DMS 273 (cell line): ENCODE measurements at regions not wholly inside any gene's neighbourhood (a gene's known extent, or its start where the extent isn't known, plus 50 kb on each side); places are given as distances from the start of the nearest gene placed in this dataset.
A peak's percentile ranks its signal among the peaks of the same experiment; 100 is the strongest.
"Not testable (repeated sequence)": the region's sequence is repeated elsewhere in the genome, so short reads cannot be mapped to it uniquely, and the experiment has no call there.

Source experiments
- DNase-seq: peaks from one replicate; lab custom pipeline; 2025; ENCODE audit not compliant: unreplicated experiment; lab: John Stamatoyannopoulos, UW

DNA sequence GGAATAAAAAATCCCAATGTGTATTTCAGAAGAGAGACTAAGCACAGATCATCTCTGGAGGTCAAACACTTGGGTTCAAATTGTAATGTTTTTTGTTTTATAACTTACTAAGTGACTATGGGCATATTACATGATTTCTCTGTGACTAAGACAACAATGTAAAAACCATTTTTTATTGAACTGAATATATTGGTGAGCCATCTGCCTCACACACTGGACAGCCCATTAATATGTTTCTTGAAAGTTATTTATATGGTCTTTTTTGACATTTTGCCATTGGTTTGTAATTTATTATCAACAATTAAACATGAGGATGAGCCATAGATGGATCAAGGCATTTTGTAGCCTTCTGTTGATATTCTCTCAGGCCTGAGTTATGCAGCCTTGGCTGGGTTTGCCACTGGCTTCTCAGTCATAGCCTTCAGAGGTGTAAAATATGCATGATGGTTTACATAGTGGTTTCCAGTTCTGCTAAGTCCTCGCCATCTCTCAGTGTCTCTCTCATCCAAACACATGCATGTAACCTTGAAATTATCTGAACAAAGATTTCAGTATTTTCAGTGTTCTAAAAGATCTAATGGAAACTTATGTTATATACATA is 997.2 kb downstream of the DIPK2A start:
- no peak for DNase-seq

DNA sequence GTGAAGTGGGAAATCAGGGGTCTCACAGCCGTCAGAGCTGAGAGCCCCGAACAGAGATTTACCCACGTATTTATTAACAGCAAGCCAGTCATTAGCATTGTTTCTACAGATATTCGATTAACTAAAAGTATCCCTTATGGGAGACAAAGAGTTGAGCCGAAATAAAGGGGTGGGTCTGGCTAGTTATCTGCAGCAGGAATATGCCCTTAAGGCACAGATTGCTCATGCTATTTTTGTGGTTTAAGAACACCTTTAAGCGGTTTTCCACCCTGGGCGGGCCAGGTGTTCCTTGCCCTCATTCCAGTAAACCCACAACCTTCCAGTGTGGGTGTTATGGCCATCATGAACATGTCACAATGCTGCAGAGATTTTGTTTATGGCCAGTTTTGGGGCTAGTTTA is 1012.9 kb downstream of the DIPK2A start:
- DNase-seq = not testable (repeated sequence)

DNA sequence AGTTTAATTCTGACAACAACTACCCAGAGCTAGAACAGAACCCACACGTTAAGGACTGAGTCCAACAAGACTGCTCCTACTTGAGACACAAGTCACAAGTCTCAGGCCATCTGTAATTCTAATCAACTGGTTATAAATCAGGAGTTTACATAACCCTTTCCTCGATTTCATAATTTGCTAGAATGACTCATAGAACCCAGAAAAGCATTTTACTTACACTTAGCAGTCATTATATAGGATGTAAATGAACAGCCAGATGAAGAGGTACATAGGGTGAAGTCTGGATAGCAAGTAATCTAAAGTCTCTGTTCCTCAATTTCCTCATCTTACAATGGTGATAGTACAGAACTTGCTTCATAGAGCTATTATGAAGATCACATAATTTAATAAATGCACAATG is 1018.2 kb downstream of the DIPK2A start:
- no peak for DNase-seq

DNA sequence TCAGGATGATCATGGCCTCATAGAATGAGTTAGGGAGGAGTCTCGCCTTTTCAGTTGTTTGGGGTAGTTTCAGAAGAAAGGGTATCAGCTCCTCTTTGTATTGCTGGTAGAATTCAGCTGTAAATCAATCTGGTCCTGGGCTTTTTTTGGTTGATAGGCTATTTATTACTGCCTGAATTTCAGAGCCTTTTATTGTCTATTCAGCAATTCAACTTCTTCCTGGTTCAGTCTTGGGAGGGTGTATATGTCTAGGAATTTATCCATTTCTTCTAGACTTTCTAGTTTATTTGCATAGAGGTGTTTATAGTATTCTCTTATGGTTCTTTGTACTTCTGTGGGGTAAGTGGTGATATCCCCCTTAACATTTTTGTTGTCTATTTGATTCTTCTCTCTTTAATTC is 1024.2 kb downstream of the DIPK2A start:
- DNase-seq = no peak

DNA sequence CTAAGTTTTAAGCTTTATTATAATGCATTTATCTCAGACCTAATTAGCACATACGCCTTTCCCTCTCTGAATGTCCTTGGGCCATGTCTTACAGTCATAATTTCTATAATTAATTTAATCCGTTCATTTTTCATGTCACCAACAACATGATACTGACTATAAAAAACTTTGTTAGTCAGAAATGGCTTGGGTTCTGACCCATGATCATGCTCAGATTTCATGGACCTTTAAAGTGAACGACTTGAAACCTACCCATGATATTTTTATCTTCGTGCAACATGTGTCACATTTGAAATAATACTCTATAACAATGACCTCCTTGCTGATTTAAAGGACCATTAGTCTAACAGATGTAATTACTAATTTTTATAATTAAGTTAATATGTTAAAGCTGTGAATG is 1033.8 kb downstream of the DIPK2A start:
- no peak for DNase-seq

DNA sequence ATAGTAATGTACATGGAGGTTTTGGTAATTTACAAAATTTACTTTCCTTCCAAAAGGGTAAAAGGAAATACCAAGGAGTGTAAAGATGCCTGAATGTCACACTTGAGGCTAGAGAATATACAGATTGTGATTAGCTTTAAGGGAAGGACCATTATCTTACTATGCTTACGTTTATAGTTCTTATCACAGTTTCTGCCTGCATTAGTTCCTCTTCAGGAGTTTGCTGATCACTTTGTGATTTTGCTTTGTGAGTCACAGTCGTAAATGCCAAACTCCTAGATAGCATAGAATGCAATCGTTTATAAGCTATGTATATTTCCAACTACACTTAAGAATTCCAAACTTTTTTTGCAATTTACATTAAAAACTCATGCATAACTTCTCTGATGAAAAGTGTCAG is 1034.6 kb downstream of the DIPK2A start:
- DNase-seq = no peak

DNA sequence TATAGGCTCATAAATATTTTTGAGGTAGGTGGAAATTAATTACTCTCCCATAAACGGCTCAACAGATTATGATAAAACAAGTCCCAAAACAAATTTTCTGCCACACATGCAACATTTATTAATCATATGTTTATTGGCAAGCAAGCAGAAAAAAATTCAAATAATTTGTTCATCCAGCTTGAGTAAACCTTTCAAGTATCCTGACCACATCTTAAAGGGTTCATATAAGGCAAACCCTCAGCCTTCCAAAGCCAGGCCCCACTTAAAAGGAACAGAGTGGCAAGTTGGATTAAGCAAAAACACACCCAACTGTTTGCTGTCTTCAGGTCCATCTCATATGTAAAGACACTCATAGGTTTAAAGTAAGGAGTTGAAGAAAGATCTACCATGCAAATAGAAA is 1042.3 kb downstream of the DIPK2A start:
- no peak for DNase-seq

DNA sequence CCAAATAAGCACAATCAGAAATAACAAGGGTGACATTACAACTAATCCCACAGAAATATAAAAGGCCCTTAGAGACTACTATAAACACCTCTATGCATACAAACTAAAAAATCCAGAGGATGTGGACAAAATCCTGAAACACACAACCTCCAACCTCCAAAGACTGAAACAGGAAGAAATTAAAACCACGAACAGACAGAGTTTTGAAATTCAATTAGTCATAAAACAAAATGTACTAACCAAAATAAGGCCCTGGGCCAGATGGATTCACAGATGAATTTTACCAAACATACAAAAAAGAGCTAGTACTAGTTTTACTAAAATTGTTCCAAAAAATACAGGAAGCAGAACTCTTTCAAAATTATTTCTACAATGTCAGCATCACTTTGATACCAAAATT is 1043.6 kb downstream of the DIPK2A start:
- DNase-seq = no peak

DNA sequence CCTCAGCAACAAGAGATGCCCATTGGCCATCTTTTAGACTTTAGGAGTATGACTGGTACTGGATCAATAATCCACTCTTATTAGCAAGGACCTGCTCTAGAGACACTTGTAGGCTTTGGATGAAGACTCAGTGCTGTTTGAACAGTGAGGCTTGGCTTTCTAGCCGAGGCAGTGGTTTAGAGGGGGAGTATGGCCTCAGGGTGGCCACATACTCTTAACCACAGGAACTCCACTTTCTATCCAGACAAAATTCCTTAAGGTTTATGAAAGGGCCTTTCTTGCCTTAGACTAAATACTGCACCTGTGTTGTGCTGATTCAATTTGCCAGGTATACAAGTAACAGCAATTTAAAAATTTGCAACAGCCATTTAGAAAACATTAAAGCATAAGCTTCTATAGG is 1046.3 kb downstream of the DIPK2A start:
- no peak for DNase-seq

DNA sequence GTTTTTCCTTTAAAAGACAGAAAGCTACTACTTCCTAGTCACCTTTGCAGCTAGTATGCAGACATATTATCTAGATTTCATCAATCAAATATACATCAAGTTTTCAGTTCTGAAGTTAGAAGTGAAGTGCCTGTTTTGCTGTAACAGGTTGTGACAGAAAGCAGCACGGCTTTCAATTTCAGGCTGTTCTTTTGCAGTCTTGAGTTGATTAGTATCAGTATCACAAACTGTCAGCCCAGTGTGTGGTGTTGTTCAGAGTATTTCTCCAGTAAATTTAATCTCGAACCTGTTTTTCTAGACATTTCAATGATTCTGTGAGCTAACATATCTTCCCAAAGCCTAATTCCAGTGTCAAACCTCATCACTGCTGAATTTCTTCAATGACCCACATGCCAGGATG is 1050.8 kb downstream of the DIPK2A start:
- DNase-seq = no peak

DNA sequence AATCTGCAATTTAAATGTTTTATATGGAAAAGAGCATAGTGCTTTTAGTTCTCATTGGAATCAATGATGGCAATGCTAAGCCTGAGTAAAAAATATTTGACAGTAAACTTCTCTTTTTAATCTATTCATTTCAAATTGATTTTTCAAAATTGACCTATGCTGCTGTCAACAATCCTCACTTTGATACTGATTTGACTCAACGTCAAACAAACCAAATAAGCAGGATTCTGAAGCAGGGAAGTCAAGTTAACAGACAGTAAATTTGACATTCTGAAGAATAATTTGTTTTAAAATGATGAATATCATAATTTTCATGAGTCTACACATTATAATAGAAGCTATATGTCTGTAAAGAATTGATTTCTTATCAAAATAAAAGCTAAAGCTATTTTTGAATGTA is 1053.1 kb downstream of the DIPK2A start:
- DNase-seq = no peak

DNA sequence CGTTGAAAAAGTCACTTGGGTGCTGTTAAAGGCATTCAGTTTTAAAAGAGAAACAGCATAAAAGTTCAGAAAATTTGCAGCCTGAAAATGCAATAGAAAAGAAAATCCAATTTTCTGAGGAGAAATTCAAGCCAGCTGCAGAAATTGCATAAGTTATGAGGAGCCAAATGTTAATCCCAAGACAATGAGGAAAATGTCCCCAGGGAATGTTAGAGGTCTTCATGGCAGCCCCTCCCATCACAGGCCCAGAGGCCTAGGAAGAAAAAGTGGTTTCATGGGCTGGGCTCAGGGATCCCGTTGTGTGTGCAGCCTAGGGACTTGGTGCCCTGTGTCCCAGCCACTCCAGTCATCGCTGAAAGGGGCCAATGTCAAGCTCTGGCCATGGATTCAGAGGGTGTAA is 1055.6 kb downstream of the DIPK2A start:
- not testable (repeated sequence) for DNase-seq

DNA sequence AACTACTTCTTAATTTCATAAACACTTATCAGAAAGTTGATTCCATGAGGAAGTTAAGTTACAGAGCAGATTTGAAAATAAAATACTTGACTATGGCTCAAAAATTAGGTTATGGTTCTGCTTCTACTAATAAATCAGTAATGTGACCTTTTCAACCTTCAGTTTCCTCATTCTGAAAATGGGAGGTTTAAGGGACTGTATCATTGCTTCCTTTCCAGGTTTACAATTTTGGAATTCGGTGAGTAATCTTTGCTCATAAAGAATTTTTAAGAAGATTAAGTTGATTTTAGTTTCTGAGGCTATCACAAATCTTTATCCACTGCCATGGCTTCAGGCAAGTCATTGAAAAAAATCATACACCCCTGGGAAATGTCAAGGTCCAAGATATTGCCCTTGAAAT is 1061.2 kb downstream of the DIPK2A start:
- DNase-seq = no peak

DNA sequence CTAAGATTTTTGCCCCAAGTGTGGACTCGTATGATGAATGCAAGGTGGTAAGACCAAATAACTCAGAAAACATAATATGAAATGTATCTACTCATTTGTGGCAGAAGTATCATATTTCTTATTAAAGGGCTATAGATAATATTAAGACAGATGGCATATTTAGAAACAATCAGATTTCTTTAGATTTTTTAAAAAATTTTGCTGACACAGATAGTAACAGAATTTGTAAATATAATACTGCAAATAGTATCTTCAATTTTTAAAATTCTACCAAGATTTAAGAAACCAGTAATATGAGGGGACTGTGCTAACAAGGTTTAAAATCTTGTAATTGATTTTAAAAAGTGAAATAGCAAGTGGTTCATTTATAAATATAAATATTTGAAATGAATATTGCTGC is 1064.1 kb downstream of the DIPK2A start:
- no peak for DNase-seq

DNA sequence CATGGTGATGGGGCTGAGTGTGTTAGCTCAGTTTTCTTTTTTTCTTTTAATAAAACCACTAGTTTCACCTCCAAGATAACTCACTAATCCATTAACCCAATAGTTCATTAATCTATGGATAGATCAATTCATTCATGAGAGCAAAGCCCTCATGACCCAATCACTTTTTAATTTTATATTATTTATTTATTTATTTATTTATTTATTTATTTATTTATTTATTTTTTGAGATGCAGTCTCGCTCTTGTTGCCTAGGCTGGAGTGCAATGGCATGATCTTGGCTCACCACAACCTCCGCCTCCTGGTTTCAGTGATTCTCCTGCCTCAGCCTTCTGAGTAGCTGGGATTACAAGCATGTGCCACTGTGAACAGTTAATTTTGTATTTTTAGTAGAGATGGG is 1082.4 kb downstream of the DIPK2A start:
- not testable (repeated sequence) for DNase-seq

DNA sequence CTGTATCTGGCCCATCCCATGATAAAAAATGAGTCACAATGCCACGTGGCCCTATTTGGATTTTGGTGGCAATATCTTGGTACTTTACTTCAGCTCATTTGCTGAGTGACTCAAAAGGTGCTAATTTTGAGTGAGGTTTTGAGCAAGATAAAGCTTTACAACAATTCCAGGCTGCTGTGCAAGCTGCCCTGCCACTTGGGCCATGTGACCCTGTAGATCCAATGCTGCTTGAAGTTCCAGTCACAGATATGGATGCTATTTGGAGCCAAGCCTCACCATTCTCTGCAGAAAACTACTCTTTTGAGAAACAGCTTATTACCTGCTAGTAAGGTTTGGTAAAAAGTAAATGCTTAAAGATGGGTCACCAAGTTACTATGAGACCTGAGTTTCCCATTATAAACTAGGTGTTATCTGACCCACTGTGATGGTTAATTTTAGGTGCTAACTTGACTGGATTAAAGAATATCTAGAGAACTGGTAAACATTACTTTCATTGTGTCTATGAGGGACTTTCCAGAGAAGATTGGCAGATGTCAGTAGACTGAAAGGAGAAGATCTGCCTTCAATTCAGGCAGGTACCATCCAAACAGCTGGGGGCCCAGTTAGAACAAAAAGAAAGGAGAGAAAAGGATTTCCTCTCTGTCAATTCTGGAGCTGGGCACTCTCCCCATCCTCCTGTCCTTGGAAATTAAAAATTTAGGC is 1083.9 kb downstream of the DIPK2A start:
- no peak for DNase-seq

DNA sequence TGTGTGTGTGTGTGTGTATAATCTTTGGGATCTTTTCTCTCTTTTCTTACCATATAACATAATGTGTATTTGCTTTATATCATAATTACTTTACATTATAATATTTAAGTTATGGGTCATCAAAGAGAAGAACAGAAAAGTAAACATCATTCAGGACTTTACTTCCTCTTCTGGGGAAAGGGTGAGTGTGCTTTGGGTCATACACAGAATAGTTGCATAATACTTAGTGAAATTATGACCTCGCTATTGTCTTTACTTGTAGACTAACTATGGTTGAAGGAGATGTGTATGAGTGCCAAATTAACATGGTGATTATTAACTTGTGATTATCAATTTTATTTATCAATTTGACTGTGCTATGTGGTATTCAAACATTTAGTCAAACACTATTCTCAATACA is 1086.9 kb downstream of the DIPK2A start:
- no peak for DNase-seq

DNA sequence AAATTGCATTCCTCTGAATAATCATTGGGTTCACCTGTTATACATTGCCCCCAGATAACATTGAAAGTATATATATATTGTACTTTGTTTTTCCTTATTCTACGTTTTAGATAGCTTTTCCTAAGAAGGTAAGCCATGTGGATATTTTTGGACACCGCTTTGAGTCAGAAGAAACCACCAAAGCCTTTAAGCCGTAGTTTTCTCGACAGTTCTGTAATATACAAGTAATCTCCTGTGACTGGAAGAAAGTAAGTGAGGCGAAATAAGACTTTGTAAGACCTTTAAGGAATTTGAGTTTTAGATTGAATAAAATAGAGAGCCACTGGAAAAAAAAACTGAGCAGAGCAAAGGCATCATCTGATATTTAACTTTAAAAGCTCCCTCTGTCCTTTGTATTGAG is 1092.0 kb downstream of the DIPK2A start:
- no peak for DNase-seq

DNA sequence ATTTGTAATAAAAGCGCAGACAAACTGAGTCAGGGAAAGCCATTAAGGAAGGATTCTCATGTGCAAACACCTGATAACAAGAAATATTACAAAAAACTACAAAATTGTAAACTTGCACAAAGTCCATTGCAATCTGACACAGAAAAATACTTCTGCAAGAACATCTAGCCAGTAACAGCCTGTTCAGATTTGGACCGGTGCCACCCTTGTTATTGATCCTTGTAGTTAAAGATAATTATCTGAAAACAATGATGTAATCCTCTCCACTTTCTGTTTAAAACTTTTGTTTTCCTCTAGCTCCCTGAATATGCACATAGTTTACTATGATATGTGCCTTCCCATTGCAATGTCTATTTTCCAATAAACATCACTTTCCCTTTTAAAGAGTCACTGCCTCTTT is 1090.2 kb downstream of the PLOD2 start:
- DNase-seq = peak; percentile 18

DNA sequence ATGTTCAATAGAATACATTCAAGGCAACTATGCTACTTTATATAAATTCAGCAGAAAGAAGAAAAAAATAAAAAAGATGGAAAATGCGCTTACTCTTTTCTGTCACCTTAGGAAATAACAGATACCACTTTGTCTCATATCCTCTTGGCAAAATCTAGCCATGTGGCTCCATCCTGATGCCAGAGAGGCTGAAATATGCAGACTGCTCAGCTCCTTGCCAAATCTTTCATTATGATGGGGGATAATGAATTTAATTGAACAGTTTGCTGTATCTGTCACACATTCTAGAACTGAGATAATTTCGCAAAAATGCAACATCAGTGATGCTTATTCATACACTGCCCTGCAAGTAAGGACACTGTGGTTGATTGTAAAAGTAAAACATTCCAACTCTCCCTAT is 1081.5 kb downstream of the PLOD2 start:
- DNase-seq = no peak

DNA sequence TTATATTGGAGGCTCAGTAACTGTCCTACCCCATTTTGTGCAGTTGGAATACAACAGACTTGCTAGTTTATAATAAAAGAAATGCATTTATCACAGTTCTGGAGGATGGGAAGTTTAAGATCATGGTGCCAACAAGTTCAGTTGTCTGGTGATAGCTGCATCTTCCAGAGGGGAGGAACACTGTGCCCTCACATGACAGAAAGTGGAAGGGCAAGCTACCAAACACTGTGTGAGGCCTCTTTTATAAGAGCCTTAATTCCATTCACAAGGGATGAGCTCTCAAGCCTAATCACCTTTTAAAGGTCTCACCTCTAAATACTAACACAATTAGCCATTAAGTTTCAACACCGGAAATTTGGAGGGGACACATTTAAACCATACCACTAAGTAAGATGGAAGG is 1073.9 kb downstream of the PLOD2 start:
- no peak for DNase-seq

DNA sequence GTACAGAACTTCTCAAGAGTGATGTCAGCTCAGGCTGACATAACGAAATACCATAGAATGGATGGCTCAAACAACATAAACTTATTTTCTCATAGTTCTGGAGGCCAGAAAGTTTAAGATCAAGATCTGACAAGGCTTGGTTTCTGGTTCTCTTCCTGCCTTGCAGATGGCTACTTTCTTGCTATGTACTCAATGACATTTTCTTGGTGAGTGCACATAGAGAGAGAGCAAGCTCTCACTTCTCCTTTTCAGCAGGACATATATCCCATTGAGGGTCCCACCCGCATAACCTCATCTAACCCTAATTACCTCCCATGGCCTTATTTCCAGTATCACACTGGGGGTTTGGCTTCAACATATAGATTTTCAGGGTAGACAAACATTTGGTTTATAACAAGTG is 1072.1 kb downstream of the PLOD2 start:
- DNase-seq = no peak

DNA sequence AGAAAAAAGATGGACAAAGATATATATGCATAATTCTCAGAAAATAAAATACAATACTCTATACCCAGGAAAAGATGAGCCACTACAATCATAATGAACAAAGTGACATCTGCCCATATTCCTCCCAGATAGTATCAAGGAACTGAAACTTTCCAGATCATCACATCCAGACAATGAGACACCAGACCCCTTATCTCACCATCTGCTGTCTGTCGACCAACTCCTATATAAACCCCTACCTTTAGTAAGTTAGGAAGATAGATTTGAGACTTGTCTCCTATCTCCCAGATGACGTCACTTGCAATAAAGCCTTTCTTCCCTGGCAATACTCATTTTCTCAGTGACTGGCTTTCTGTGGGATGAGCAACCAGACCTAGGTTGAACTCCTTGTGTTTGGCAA is 1071.6 kb downstream of the PLOD2 start:
- DNase-seq = no peak
